GM21367 (cell line): ENCODE measurements at regions not wholly inside any gene's neighbourhood (a gene's known extent, or its start where the extent isn't known, plus 50 kb on each side); places are given as distances from the start of the nearest gene placed in this dataset.
"Not testable (repeated sequence)": the region's sequence is repeated elsewhere in the genome, so short reads cannot be mapped to it uniquely, and the experiment has no call there.

Experiments used
- ATAC-seq: cut with Tn5 transposase; IDR thresholded peaks from one replicate; pipeline ENCODE4 v1.9.1; 2021; ENCODE audit not compliant: unreplicated experiment

DNA sequence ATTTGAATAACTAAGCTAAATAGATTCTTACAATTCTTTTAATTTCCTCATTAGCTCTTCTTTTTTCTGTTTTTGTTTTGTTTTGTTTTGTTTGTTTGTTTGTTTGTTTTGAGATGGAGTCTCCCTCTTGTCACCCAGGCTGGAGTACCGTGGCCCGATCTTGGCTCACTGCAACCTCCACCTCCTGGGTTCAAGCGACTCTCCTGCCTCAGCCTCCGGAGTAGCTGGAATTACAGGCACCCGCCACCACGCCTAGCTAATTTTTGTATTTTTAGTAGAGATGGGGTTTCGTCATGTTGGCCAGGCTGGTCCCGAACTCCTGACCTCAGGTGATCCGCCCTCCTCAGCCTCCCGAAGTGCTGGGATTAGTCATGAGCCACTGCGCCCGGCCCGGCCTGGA is 70.7 kb upstream of the ZNF658 start:
- not testable (repeated sequence) for ATAC-seq

DNA sequence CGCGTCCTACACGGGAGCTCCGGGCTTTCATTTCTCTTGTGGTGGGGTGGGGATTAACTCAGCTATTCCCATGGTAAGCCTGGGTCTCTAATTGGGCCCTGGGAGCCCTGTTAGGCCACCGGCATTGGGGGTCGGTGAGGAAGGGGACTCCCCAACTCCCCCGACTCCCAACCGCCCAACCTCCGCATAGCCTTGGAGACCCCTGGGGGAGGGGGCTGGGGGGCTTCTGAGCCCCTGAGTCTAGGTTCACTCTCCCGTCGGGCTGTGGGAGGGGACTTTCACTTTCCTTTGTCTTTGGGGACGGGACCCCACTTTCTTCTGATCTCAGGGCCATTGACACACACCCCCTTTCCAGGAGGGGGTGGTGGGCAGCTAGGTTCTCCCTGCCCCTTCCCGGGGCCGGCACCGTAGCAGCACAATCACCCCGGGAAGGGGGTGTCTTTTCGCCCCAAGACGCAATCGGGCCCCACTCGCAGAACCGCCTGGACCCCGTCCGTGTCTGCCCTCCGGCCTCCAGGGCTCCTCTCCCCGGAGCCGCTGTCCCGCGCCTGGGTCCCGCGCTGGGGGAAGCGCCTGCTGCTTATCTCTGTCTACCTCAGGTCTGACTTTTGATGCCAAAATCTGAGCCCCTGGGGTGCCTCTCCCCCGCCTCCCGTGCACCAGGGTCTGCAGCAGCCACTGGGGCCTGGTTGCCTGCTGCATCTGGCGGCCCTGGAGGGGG is 69.6 kb upstream of the ZNF658 start:
- ATAC-seq, result not testable (repeated sequence)

DNA sequence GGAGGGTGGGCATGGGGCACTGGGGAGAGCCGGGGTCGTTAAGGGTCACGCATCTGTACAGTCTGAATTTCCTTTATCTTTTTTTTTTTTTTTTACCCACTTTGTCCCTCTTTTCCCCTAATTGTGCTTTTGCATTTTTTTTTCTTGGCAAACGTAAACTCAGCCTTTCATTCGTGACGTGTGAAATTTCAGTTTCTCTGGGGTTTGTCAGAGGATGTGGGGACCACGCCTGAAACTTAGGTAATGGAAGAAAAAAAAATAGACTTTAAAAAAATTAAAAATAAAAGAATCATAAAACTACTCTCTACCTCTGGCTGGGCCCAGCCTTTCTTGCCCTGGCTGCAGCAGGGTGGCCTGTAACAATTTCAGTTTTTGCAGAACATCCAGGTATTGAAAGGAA is 68.3 kb upstream of the ZNF658 start:
- not testable (repeated sequence) for ATAC-seq

DNA sequence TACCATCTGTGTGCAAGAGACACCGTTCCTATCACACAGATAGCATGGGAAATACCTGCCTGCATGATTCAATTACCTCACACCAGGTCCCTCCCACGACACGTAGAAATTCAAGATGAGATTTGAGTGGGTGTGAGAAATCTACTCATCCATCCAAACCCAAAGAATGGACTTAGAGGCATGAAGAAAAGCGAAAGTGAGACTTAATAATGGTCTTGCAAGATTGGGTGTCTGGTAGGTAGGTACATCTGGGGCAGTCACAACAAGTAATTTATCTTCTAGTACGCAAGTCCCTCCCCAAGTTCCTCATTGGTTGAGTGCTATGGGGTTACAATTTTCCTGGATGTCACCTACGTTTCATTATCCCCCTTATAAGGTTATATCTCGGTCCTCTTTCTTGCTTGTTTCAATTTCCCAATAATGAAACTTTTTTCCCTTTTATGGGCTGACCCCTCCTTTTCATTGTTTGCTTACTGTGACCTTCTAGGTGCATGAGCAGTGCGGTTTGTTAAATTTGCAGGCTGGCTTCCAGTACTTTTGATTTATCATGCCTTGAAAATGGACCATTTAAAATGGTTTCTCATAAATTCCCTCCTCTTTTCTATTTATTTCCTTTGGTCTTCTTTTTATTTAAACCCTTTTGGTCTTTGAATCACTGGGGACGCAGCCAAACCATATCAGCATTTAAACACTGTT is 63.1 kb upstream of the ZNF658 start:
- ATAC-seq, result not testable (repeated sequence)
